HG03039 (cell line): ENCODE measurements at regions not wholly inside any gene's neighbourhood (a gene's known extent, or its start where the extent isn't known, plus 50 kb on each side); places are given as distances from the start of the nearest gene placed in this dataset.

Experiments
- ATAC-seq: cut with Tn5 transposase; IDR thresholded peaks from one replicate; pipeline ENCODE4 v1.9.1; 2021; ENCODE audit warnings: mild to moderate bottlenecking, moderate library complexity; ENCODE audit not compliant: unreplicated experiment

GRCh38 chr1:83110156-83110555 is 888.8 kb downstream of the TTLL7 start:
- ATAC-seq = no peak

- no peak for ATAC-seq
Measured at GRCh38 chr1:83109692-83110091, 889.2 kb downstream of the TTLL7 start.

- ATAC-seq = no peak
Measured at GRCh38 chr1:83104558-83104957, 894.4 kb downstream of the TTLL7 start.

- no peak for ATAC-seq
Measured at GRCh38 chr1:83103341-83103740, 895.6 kb downstream of the TTLL7 start.

GRCh38 chr1:83102630-83103071 is 896.3 kb downstream of the TTLL7 start:
- ATAC-seq = no peak

- ATAC-seq = no peak
Measured at GRCh38 chr1:83101406-83101805, 897.5 kb downstream of the TTLL7 start.

- ATAC-seq = no peak
Measured at GRCh38 chr1:83100133-83100532, 898.8 kb downstream of the TTLL7 start.

GRCh38 chr1:83098791-83099190 is 900.1 kb downstream of the TTLL7 start:
- ATAC-seq = no peak

GRCh38 chr1:83098131-83098530 is 900.8 kb downstream of the TTLL7 start:
- ATAC-seq = no peak

- ATAC-seq = no peak
Measured at GRCh38 chr1:83097715-83098114, 901.2 kb downstream of the TTLL7 start.

- no peak for ATAC-seq
Measured at GRCh38 chr1:83095570-83095969, 903.4 kb downstream of the TTLL7 start.

- no peak for ATAC-seq
Measured at GRCh38 chr1:83090195-83090594, 908.7 kb downstream of the TTLL7 start.

GRCh38 chr1:83087851-83088250 is 911.1 kb downstream of the TTLL7 start:
- no peak for ATAC-seq

GRCh38 chr1:83086986-83087512 is 911.9 kb downstream of the TTLL7 start:
- ATAC-seq = no peak

- no peak for ATAC-seq
Measured at GRCh38 chr1:83086346-83086745, 912.6 kb downstream of the TTLL7 start.

- ATAC-seq = no peak
Measured at GRCh38 chr1:83083589-83084224, 915.2 kb downstream of the TTLL7 start.

- no peak for ATAC-seq
Measured at GRCh38 chr1:83077411-83077810, 921.5 kb downstream of the TTLL7 start.

- no peak for ATAC-seq
Measured at GRCh38 chr1:83075107-83075506, 923.8 kb downstream of the TTLL7 start.

- ATAC-seq = no peak
Measured at GRCh38 chr1:83067954-83068353, 931.0 kb downstream of the TTLL7 start.

GRCh38 chr1:83065952-83066727 is 932.8 kb downstream of the TTLL7 start:
- no peak for ATAC-seq

GRCh38 chr1:83064589-83065242 is 934.2 kb downstream of the TTLL7 start:
- no peak for ATAC-seq
